ENCODE measurements at regions not wholly inside any gene's neighbourhood (a gene's known extent, or its start where the extent isn't known, plus 50 kb on each side); places are given as distances from the start of the nearest gene placed in this dataset.

GRCh38 chr1:43021547-43022474, 63.1 kb upstream of the SLC2A1 start (continued):
- no peak for TF ChIP-seq SNAPC4 (CRISPR knock-in tag; IDR thresholded peaks at IDR 0.05)
- TF ChIP-seq AGO2 (optimal IDR thresholded peaks at IDR 0.05; ENCODE audit: low read depth, low read length): no peak
- no peak for TF ChIP-seq ZNF318 (CRISPR knock-in tag; IDR thresholded peaks at IDR 0.05)

Measured in HepG2 (cell line).